GM19324 (cell line): ENCODE measurements at regions not wholly inside any gene's neighbourhood (a gene's known extent, or its start where the extent isn't known, plus 50 kb on each side); places are given as distances from the start of the nearest gene placed in this dataset.

Experiments used
- ATAC-seq: cut with Tn5 transposase; IDR thresholded peaks from one replicate; pipeline ENCODE4 v1.9.1; 2021; ENCODE audit warnings: mild to moderate bottlenecking, moderate library complexity; ENCODE audit not compliant: unreplicated experiment, low FRiP score

DNA sequence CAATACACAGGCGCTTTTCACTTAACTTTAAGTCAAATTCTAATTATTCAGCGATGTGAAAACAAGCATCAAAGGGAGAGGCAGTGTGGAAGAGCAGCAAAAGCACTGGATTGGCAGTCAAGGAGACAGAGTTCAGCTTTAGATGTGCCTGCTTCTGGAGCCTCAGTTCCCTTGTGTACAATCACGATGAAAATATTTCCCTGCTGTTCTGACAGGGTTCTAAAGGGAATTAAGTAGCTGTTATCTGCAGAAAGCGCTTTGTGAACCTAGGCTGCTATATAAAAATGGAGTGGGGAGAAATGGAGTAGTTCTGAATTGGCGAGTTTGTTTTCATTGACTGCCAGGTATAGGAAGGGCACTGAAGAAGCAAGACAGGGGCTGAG, 237.8 kb upstream of the SP8 start:
- ATAC-seq = no peak

DNA sequence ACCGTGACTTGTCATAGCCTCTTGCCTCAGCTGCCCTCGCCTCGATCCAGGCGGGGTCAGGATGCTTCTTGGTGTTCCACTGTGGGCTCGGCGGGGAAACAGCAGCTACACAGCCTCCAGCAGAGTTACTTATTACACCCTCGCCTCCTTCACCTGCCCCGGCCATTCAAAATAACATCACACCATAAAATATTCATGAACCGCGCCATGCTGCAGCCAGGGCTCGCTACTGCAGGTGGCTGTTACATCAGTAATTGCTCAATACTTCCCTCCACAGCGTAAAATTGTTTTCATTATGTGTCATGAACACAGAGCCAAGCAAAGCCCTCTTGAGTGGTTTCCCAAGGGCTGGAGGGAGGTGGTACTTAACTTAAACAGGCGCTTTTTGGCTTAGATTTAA, 241.5 kb upstream of the SP8 start:
- no peak for ATAC-seq

DNA sequence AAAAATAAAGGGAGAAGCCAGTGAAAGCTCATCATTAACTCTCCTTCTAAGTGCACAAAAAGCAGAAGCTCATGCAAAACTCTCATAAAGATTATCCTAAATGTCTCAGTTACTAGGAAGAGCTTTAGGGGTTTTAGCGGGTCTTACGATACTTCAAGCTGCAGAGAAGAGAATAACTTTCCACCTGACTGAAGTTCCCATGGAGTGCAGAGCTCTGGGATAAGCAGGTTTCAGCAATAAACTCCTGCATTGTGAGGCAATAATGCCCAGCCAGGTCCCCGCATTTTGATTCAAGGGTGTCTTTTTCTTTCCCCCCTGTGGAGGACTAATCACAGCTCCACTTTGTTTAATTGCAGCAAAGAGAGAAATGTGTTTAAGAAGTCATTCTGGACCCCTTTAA, 241.9 kb upstream of the SP8 start:
- ATAC-seq = no peak

DNA sequence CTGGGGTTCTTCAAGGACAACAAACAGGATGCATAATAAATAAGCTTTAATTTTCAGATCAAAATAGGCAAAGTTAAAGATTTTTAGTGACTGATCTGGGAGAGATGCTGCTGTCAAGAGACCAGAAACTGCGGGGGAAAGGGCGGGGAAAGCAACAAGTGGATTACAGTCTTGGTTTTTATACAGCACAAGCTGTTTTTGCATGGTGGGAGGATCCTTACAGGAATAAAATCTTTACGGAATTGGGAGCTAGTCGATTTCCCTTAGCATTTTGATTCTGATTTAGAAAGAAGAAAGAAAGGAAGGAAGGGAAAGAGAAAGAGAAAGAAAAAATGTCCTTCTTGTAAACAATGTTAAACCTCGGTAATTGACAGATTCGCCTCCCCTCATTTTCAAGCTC, 242.3 kb upstream of the SP8 start:
- no peak for ATAC-seq

DNA sequence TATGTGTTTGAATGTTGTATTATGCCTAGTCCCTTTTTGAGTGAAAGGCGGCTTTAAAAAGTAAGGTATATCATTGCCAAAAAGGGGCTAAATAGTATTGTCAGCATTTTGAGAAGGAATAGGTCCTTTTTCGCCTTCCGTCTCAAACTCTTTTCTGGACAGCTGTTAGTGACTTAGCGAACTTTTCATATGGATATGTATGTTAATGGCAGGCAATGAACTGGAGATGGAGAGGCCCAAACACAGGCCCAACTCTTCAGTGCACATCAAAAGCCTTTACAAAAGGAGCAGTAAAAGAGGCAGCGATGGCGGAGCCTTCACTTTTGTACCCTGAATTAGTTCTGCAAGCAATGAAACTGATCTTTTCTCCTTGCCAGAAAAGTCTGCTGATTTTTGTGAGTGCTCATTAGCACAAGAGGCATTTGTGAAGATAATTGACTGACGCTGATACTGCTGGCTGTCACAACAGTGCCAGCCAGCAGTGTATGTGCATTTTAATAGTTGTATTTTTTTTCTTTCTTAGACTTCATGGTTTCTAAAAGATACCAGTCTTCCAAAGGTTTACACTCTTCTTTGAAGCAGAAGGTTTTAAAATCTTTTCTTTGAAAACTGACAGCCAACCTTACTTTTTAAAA, 243.7 kb upstream of the SP8 start:
- ATAC-seq = no peak

DNA sequence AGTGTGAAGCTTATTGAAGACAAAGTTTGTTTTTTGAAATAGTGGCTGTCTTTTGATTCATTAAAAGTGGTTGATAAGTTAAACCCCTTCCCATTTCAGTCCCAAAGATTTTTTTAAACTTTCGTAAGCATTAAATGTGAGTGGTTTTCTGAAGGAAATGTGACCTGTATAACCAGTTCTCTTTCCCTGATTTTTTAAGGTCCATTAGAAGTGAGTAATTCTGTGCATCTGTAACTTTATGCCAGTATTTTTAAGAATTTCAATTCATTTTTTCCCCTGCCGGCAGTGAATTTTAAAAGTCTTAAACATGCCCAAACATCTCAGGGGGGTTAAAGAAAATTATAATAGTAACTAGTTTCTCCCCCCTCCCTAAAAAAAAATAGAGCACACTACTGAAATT, 254.6 kb upstream of the SP8 start:
- no peak for ATAC-seq

GRCh38 chr7:21041666-21042065, 255.0 kb upstream of the SP8 start:
- no peak for ATAC-seq

GRCh38 chr7:21044384-21044783, 257.7 kb upstream of the SP8 start:
- no peak for ATAC-seq

DNA sequence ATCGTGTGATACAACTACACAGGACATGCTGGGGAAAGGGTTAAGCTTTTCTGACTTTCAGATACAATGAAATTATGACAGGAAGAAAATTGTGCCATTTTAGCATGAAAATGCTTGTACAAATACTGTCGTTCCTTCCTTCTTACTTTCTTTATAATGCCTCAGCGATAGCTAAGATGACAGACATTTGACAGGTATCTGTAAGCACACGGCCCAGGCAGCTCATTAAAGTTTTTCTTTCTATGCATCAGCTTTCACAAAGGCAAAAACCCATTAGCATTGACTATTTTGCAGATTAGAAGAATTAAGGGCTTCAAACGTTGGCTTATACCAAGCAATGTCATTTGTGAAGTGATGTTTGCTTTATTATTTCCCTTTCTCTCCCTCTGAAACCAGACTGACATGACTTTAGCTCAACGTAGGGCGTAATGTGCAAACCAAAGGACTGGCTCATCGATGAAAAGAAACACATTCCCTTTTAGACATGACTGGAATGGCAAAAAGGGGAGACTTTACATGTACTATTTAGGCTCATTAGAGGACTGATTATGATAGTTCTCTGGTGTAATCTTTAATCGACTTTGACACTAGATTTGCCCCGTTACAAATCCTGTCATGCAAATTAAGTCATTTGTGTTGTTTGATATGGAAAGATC, 258.4 kb upstream of the SP8 start:
- ATAC-seq = no peak

DNA sequence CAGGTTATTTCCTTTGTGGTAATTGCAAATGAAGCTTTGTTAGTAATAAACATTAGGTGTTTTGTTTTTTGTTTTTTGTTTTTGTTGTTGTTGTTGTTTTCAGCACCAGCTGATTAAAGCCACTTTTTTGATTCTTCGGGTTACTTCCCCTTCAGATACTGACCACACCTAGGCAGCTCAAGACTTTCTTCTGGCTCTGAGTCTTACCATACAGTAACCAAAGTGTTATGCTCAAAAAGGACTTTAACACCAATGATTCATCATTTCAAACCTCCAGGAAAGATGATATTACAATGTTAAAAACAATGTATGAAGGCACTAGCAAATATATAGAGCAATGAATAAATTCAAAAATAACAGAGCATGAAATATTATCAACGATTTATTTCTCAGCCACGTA, 265.2 kb upstream of the SP8 start:
- no peak for ATAC-seq

- ATAC-seq = no peak
These were observed 267.9 kb upstream of the SP8 start for GRCh38 chr7:21054427-21055112.

- no peak for ATAC-seq
These were observed 272.4 kb upstream of the SP8 start for GRCh38 chr7:21059069-21059468.

DNA sequence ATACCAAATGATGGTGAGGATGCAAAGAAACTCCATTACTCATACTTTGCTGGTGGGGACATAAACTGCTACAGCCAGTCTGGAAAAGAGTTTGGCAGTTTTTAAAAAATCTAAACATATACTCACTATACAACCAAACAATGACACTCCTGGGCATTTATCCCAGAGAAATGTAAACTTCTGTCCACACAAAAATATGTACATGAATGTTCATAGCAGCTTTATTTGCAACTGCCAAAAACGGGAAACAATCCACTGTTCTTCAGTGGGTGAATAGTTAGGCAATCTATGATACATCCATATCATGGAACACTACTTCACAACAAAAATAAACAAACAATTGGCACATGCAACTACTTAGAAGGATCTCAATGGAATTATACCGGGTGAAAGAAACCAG, 276.4 kb upstream of the SP8 start:
- ATAC-seq = no peak

DNA sequence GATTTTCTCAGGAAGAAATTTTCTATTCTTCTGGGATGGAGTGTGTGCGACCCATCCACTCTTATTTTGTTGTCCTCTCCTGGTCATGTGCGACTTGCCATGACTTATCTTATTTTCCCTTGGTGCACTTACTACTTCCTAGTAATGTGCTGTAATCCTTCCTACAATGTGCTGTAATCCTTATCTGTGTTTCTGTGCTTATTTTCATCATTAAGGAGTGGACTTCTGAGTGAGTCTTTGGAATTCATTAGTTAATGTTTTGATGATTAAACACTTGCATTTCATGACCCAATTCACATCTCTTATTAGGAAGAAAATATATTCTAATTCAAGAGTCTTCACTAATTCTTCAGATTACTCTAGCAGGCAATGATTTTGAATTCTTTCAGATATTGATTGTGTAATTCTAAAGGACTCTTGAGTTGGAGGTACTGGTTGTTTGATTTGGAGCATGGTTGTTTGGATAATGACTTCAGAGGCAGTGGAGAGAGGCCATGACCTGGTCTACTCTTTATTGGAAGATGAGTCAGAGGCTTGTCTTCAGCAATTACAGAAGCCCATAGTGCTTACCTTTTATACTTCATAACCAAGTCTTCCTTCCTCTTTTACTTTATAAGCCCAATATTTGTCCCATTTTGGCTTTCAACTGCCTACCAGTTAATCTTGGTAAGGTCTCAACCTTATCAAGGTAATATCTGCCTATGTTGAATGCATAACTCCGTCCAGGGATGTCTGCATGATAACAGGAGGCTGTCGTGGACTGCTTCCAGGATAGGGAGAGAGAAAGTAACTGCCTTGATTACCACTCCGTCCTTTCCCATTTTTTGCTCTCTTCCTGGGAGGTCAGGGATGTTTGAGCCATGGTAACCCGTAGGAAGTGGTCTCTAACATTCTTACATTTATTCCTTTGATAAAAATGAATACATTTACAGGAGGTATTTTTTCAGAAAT, 278.3 kb upstream of the SP8 start:
- no peak for ATAC-seq

- ATAC-seq = no peak
These were observed 279.5 kb upstream of the SP8 start for GRCh38 chr7:21066221-21066620.

DNA sequence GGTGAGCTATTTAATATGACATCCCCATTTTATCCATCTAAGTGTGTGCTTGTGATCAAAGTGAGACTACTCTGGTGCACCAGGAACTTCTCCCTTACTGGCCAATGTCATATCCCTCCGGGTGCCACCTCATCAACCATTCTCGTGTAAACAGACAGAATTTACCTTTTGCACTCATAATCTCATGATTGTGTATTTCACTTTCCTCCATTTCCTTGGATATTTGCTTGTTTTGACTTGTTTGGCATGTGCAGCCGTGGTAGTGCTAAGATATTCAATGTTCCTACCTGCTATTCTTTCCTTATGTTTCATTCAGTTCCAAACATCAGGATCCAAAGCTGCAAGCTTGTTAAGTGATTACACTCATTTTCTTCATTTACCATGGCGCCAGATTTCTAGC, 280.5 kb upstream of the SP8 start:
- ATAC-seq = no peak

GRCh38 chr7:21070571-21071090, 283.9 kb upstream of the SP8 start:
- ATAC-seq = no peak

DNA sequence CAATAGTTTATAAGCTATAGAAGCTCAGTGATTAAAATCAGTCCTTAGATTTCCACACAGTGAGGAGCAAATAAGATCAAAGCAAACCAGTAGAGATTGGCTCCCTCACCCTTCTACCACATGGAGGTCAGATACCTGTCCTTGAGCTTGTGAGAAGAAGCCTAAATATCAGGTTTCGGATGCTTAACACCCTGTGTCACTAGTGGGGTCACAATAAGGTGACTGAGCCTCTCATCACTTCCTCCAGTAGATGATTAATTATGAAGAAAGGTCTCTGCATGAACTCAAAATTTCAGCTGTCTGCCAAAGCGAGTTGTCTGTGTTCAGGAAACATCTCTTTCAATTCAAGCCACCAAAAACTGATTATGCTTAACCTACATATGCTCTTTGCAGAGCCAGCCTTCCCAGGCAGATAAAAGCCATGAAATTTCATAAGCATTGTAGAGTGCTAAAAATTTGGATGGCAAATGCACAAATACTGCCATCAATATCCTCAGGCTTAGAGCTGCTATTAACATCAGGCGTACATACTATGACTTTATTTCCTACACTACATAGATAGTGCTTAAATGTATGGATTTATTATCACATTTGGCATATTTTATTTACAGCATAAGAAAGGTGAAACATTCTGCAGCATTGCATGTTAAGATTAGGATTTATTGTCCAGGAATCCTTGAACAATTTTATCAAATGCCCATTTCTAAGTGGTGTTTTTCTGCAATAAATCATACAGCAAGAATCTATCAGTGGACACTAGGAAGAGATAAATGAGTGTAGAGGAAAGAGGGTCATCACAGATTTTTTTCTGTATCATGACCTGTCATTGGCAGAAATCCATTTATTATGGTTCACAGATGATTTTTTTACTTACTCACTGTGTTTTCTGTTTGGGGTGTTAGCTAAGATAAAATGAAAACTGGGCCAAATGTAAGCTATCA, 285.1 kb upstream of the SP8 start:
- peak; percentile 79 for ATAC-seq

- no peak for ATAC-seq
These were observed 289.4 kb upstream of the SP8 start for GRCh38 chr7:21076054-21076453.

GRCh38 chr7:21076574-21076973, 289.9 kb upstream of the SP8 start:
- ATAC-seq = no peak
